H9 (cell line): ENCODE measurements at regions not wholly inside any gene's neighbourhood (a gene's known extent, or its start where the extent isn't known, plus 50 kb on each side); places are given as distances from the start of the nearest gene placed in this dataset.

ENCODE experiments used
- DNase-seq: peaks from one replicate; pipeline ENCODE4 v3.0.0-alpha.2; 2017
- H2AFZ ChIP-seq: one replicate; pipeline ENCODE4 v1.6.1; 2013; ENCODE audit warnings: mild to moderate bottlenecking, low read length, control low read depth, moderate library complexity
- H2AK5ac ChIP-seq: 2 replicates; pipeline ENCODE4 v1.6.1; 2013; ENCODE audit warnings: low read length, control low read depth, mixed read lengths; ENCODE audit not compliant: insufficient read length
- H2BK120ac ChIP-seq: one replicate; pipeline ENCODE4 v1.6.1; 2013; ENCODE audit warnings: low read depth, mild to moderate bottlenecking, low read length, control low read depth, inconsistent platforms; ENCODE audit not compliant: poor library complexity, severe bottlenecking
- H2BK12ac ChIP-seq: 2 replicates; pipeline ENCODE4 v1.6.1; 2013; ENCODE audit warnings: low read length, control low read depth, mixed read lengths, low read depth; ENCODE audit not compliant: insufficient read length
- H2BK15ac ChIP-seq: 2 replicates; pipeline ENCODE4 v1.6.1; 2013; ENCODE audit warnings: low read depth, low read length, control low read depth
- H2BK20ac ChIP-seq: one replicate; pipeline ENCODE4 v1.6.1; 2013; ENCODE audit warnings: low read depth, mild to moderate bottlenecking, low read length, control low read depth, inconsistent platforms; ENCODE audit not compliant: poor library complexity, severe bottlenecking
- H2BK5ac ChIP-seq: 2 replicates; pipeline ENCODE4 v1.6.1; 2013; ENCODE audit warnings: low read length, control low read depth, mixed read lengths; ENCODE audit not compliant: insufficient read length
- H3K14ac ChIP-seq: 2 replicates; pipeline ENCODE4 v1.6.1; 2013; ENCODE audit warnings: low read length, control low read depth; ENCODE audit not compliant: insufficient read depth
- H3K18ac ChIP-seq: 2 replicates; pipeline ENCODE4 v1.6.1; 2013; ENCODE audit warnings: low read depth, mild to moderate bottlenecking, mixed read lengths, low read length, control low read depth; ENCODE audit not compliant: insufficient read length
- H3K23ac ChIP-seq: 2 replicates; pipeline ENCODE4 v1.6.1; 2013; ENCODE audit warnings: low read length, control low read depth, mixed read lengths, low read depth; ENCODE audit not compliant: insufficient read length
- H3K23me2 ChIP-seq: 2 replicates; pipeline ENCODE4 v1.6.1; 2013; ENCODE audit warnings: low read depth, mild to moderate bottlenecking, mixed read lengths, low read length, control low read depth; ENCODE audit not compliant: insufficient read length, poor library complexity, severe bottlenecking
- H3K27ac ChIP-seq: 2 replicates; pipeline ENCODE4 v1.5.1; 2013; ENCODE audit warnings: low read length, control low read depth, mixed read lengths, low read depth; ENCODE audit not compliant: insufficient read length
- H3K27me3 ChIP-seq: 2 replicates; pipeline ENCODE4 v1.6.1; 2013; ENCODE audit warnings: low read length, control low read depth, inconsistent platforms; ENCODE audit not compliant: insufficient read depth
- H3K4ac ChIP-seq: 2 replicates; pipeline ENCODE4 v1.6.1; 2013; ENCODE audit warnings: low read depth, mild to moderate bottlenecking, control low read depth, inconsistent platforms, low read length, moderate library complexity
- H3K4me1 ChIP-seq: 2 replicates; pipeline ENCODE4 v1.6.1; 2013; ENCODE audit warnings: low read length, control low read depth, inconsistent platforms; ENCODE audit not compliant: insufficient read depth
- H3K4me2 ChIP-seq: 2 replicates; pipeline ENCODE4 v1.6.1; 2013; ENCODE audit warnings: low read length, control low read depth, mixed read lengths; ENCODE audit not compliant: insufficient read length, insufficient read depth
- H3K56ac ChIP-seq: 2 replicates; pipeline ENCODE4 v1.6.1; 2013; ENCODE audit warnings: low read depth, mild to moderate bottlenecking, mixed read lengths, low read length, control low read depth; ENCODE audit not compliant: insufficient read length
- H3K79me1 ChIP-seq: 2 replicates; pipeline ENCODE4 v1.6.1; 2013; ENCODE audit warnings: low read depth, mild to moderate bottlenecking, moderate library complexity, low read length, control low read depth, inconsistent platforms; ENCODE audit not compliant: insufficient read depth, poor library complexity, severe bottlenecking
- H3K79me2 ChIP-seq: 2 replicates; pipeline ENCODE4 v1.6.1; 2013; ENCODE audit warnings: low read length, control low read depth, inconsistent platforms; ENCODE audit not compliant: insufficient read depth
- H3K9ac ChIP-seq: 2 replicates; pipeline ENCODE4 v1.6.1; 2013; ENCODE audit warnings: low read length, control low read depth, mixed read lengths; ENCODE audit not compliant: insufficient read length; ENCODE audit errors: extremely low read depth
- H3K9me3 ChIP-seq: one replicate; pipeline ENCODE4 v1.6.1; 2013; ENCODE audit warnings: low read depth, low read length, inconsistent platforms; ENCODE audit not compliant: control insufficient read depth
- H3T11ph ChIP-seq: one replicate; pipeline ENCODE4 v1.6.1; 2013; ENCODE audit warnings: mild to moderate bottlenecking, low read length, control low read depth, inconsistent platforms
- H4K20me1 ChIP-seq: one replicate; pipeline ENCODE4 v1.6.1; 2013; ENCODE audit not compliant: control insufficient read depth, insufficient read length, insufficient read depth
- H4K5ac ChIP-seq: 2 replicates; pipeline ENCODE4 v1.6.1; 2013; ENCODE audit warnings: low read depth, mild to moderate bottlenecking, mixed read lengths, low read length, control low read depth; ENCODE audit not compliant: insufficient read length
- H4K8ac ChIP-seq: replicated peaks from 2 replicates; pipeline ENCODE4 v1.6.1; 2013; ENCODE audit warnings: low read length, control low read depth, mixed read lengths, low read depth; ENCODE audit not compliant: insufficient read length
- H4K91ac ChIP-seq: 2 replicates; pipeline ENCODE4 v1.6.1; 2013; ENCODE audit warnings: low read depth, mild to moderate bottlenecking, moderate library complexity, mixed read lengths, low read length, control low read depth; ENCODE audit not compliant: insufficient read length
- H3K27ac Mint-ChIP-seq, 3 experiments: 2 replicates in 2 of 3; 3 replicates in 1 of 3; pipeline ENCODE4 v1.8.0; 2020 to 2021; ENCODE audit warnings: mixed read lengths in 3 of 3, mild to moderate bottlenecking in 1 of 3, moderate library complexity in 1 of 3
- H3K27me3 Mint-ChIP-seq: 2 replicates; pipeline ENCODE4 v1.8.0; 2021; ENCODE audit warnings: low read depth, mild to moderate bottlenecking, moderate library complexity, mixed read lengths
- H3K36me3 Mint-ChIP-seq, 3 experiments: 2 replicates in 2 of 3; 3 replicates in 1 of 3; pipeline ENCODE4 v1.8.0; 2020 to 2021; ENCODE audit warnings: low read depth in 3 of 3, mixed read lengths in 3 of 3; ENCODE audit not compliant: insufficient read depth in 1 of 3
- H3K4me1 Mint-ChIP-seq, 2 experiments: 2 replicates each; pipeline ENCODE4 v1.8.0; 2020; ENCODE audit warnings: mixed read lengths in 2 of 2
- H3K4me3 Mint-ChIP-seq, 2 experiments: 2 replicates in 1 of 2; 3 replicates in 1 of 2; pipeline ENCODE4 v1.8.0; 2020 to 2021; ENCODE audit warnings: mild to moderate bottlenecking in 2 of 2, mixed read lengths in 2 of 2, moderate library complexity in 1 of 2
- H3K9me3 Mint-ChIP-seq, 2 experiments: 2 replicates in 1 of 2; 3 replicates in 1 of 2; pipeline ENCODE4 v1.8.0; 2020; ENCODE audit warnings: mild to moderate bottlenecking in 2 of 2, mixed read lengths in 2 of 2, moderate library complexity in 1 of 2
- WGBS: extraction: QIAGEN DNeasy Blood & Tissue Kit; methylation state at CpG from one replicate; pipeline ENCODE4 v1.1.7; 2013; ENCODE audit warnings: missing lambda C conversion rate, low lambda C conversion rate, mixed read lengths; ENCODE audit not compliant: insufficient read length; ENCODE audit errors: extremely low coverage; 5-methylcytosine and 5-hydroxymethylcytosine counted together
- TF ChIP-seq, protein P1 (sequence below): fragments of 200-600 bp; sonication (generic); conservative IDR thresholded peaks from 3 replicates; pipeline ENCODE4 v1.8.0; 2021; ENCODE audit warnings: antibody characterized with exemption, mild to moderate bottlenecking

DNA sequence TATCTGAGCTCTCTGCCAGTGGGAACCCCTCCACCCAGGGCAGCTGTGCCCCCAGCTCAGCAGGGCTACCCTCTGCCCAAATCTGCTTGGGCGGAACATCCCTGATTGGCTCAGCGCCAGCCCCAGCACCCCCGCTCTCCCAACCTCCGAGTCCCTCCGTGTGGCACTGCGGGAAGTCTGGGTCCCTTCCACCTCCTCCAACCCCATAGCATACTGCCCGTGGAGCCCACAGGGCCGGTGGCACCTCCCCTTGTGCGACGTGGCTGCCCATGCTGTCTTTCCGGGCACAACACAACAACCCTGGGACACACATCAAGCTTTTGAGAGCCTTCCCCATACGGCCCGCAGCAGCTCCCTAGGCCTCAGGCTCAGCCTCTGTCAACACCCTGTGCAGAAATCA is 55.8 kb upstream of the NCK2 start:
- Mint-ChIP-seq H3K27ac (peak overlapping the region in 1 of 3 experiments; percentile 42; a peak in 3 of 7 replicates), H3K4me3 (no peak overlapping the region), H3K36me3 (no peaks in the 10 kb centered on the region), H3K27me3 (no peaks in the 10 kb centered on the region; the same call in 1 of the 2 replicates), H3K9me3 (no peaks in the 10 kb centered on the region; a peak in 1 of 5 replicates), H3K4me1 (peaks cover 7 to 19% of the 10 kb centered on the region in 2 experiments; a peak in 3 of 4 replicates)
- Histone ChIP-seq H2AK5ac (no peak overlapping the region), H4K8ac (no peak overlapping the region), H3K23ac (no peak overlapping the region), H3K9me3 (no peaks in the 10 kb centered on the region), H3K27ac (no peak overlapping the region), H3K18ac (no peak overlapping the region), H3K23me2 (no peaks in the 10 kb centered on the region), H4K20me1 (no peaks in the 10 kb centered on the region), H4K5ac (no peak overlapping the region), H3K79me1 (no peaks in the 10 kb centered on the region), H3K27me3 (no peaks in the 10 kb centered on the region), H3K14ac (no peak overlapping the region), H2BK5ac (no peak overlapping the region), H3K56ac (no peak overlapping the region), H3K4me2 (no peak overlapping the region), H2BK15ac (no peak overlapping the region), H3K79me2 (no peaks in the 10 kb centered on the region), H2BK20ac (no peak overlapping the region), H2AFZ (no peak overlapping the region), H3K4ac (no peak overlapping the region), H3K4me1 (no peaks in the 10 kb centered on the region), H4K91ac (no peak overlapping the region), H3K9ac (no peak overlapping the region), H2BK12ac (no peak overlapping the region), H3T11ph (no peak overlapping the region), H2BK120ac (no peak overlapping the region)
- TF ChIP-seq, protein P1, sequence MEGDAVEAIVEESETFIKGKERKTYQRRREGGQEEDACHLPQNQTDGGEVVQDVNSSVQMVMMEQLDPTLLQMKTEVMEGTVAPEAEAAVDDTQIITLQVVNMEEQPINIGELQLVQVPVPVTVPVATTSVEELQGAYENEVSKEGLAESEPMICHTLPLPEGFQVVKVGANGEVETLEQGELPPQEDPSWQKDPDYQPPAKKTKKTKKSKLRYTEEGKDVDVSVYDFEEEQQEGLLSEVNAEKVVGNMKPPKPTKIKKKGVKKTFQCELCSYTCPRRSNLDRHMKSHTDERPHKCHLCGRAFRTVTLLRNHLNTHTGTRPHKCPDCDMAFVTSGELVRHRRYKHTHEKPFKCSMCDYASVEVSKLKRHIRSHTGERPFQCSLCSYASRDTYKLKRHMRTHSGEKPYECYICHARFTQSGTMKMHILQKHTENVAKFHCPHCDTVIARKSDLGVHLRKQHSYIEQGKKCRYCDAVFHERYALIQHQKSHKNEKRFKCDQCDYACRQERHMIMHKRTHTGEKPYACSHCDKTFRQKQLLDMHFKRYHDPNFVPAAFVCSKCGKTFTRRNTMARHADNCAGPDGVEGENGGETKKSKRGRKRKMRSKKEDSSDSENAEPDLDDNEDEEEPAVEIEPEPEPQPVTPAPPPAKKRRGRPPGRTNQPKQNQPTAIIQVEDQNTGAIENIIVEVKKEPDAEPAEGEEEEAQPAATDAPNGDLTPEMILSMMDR: no peak
- no CpG with 5 or more reads among the region's 13 CpGs for WGBS
- DNase-seq: no peak
